Caco-2 (cell line): ENCODE measurements at regions not wholly inside any gene's neighbourhood (a gene's known extent, or its start where the extent isn't known, plus 50 kb on each side); places are given as distances from the start of the nearest gene placed in this dataset.

Experiments
- BruUV-seq: library from RNA; stranded (reverse); fragments of 400-500 nt; replicated peaks from 2 replicates; lab custom pipeline; 2021; lab: Mats Ljungman, UMichigan
- CTCF ChIA-PET: fragments of 300-600 bp; sonication (Branson Sonifier 250); formaldehyde crosslinking; loops from one replicate; lab custom pipeline; 2022; ENCODE audit warnings: antibody characterized with exemption; lab: Charles Lee
- POLR2A ChIA-PET: fragments of 300-600 bp; sonication (Branson Sonifier 250); formaldehyde crosslinking; loops from one replicate; lab custom pipeline; 2022; ENCODE audit warnings: antibody characterized with exemption; lab: Charles Lee
- DNase-seq, 2 experiments: peaks; one replicate each; pipeline versions ENCODE4 v3.0.0 to v3.0.0-alpha.2; 2020 to 2022
- H3K27me3 ChIP-seq: replicated peaks from 2 replicates; pipeline ENCODE4 v1.6.0; 2011; ENCODE audit warnings: low read length; ENCODE audit not compliant: control insufficient read depth, insufficient read depth
- H3K36me3 ChIP-seq: 2 replicates; pipeline ENCODE4 v1.5.1; 2011; ENCODE audit warnings: low read length; ENCODE audit not compliant: control insufficient read depth, insufficient read depth
- H3K4me1 ChIP-seq: fragments of 250-450 bp; sonication (Bioruptor Pico); 2 replicates; pipeline ENCODE4 v1.5.1; 2020; ENCODE audit warnings: mild to moderate bottlenecking
- H3K4me3 ChIP-seq: 2 replicates; pipeline ENCODE4 v1.5.1; 2011; ENCODE audit warnings: low read depth, mild to moderate bottlenecking, control low read depth, low read length
- H3K9me3 ChIP-seq: fragments of 250-450 bp; sonication (Bioruptor Pico); 2 replicates; pipeline ENCODE4 v1.5.1; 2020; ENCODE audit warnings: mild to moderate bottlenecking, moderate library complexity
- H3K27ac Mint-ChIP-seq: one replicate; pipeline ENCODE4 v1.8.0; 2022; ENCODE audit warnings: mixed read lengths; ENCODE audit not compliant: unreplicated experiment
- H3K27me3 Mint-ChIP-seq: one replicate; pipeline ENCODE4 v1.8.0; 2022; ENCODE audit warnings: mixed read lengths; ENCODE audit not compliant: insufficient read depth, unreplicated experiment
- H3K36me3 Mint-ChIP-seq: one replicate; pipeline ENCODE4 v1.8.0; 2022; ENCODE audit warnings: mild to moderate bottlenecking, mixed read lengths; ENCODE audit not compliant: insufficient read depth, unreplicated experiment
- H3K4me1 Mint-ChIP-seq: one replicate; pipeline ENCODE4 v1.8.0; 2022; ENCODE audit warnings: low read depth, mixed read lengths; ENCODE audit not compliant: unreplicated experiment
- H3K4me3 Mint-ChIP-seq: one replicate; pipeline ENCODE4 v1.8.0; 2022; ENCODE audit warnings: mild to moderate bottlenecking, moderate library complexity, mixed read lengths; ENCODE audit not compliant: unreplicated experiment
- H3K9me3 Mint-ChIP-seq: one replicate; pipeline ENCODE4 v1.8.0; 2022; ENCODE audit warnings: mixed read lengths; ENCODE audit not compliant: unreplicated experiment
- intact Hi-C: fragments of 100-400 bp; cut with micrococcal nuclease; formaldehyde crosslinking; loops from one replicate; pipeline ENCODE4 v1.10.0; 2022; ENCODE audit not compliant: unreplicated experiment
- TF ChIP-seq, protein P1 (sequence below), 2 experiments: fragments of 200-600 bp in 1 of 2; IDR thresholded peaks; 1 replicate in 1 of 2; 2 replicates in 1 of 2; pipeline versions ENCODE4 v1.5.1 to v1.8.0; 2011 to 2022; ENCODE audit warnings: antibody characterized with exemption in 1 of 2, control low read depth in 1 of 2, inconsistent platforms in 1 of 2, low read depth in 1 of 2, low read length in 1 of 2, mild to moderate bottlenecking in 1 of 2, moderate library complexity in 1 of 2; ENCODE audit not compliant: insufficient read depth in 1 of 2, severe bottlenecking in 1 of 2, unreplicated experiment in 1 of 2

DNA sequence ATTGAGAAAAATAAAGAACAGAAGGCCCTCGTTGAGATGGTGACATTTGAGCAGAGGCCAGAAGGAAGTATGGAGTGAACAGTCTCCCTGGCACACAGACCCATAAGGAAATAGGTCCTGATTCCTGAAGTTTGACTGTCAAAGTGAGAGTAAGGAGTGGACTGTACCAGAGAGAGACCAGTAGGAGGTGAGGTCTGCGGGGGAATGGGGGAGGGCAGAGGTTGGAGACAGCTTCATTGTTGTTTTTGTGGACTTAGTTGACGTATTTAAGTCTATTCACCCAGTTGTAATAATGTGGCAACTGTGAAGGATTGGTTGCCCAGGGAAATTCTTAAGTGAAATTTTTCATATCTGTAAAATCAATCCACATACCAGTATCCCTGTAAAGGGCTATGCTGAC, 110.7 kb downstream of the TFAP2B start:
- intact Hi-C loops = no loop called here
- Histone ChIP-seq H3K9me3 (no peaks in the 10 kb centered on the region), H3K4me1 (no peaks in the 10 kb centered on the region), H3K36me3 (no peaks in the 10 kb centered on the region), H3K4me3 (no peak overlapping the region), H3K27me3 (no peaks in the 10 kb centered on the region)
- H3K36me3 Mint-ChIP-seq = no peaks in the 10 kb centered on the region
- ChIA-PET CTCF (interaction anchor here (0.5 kb wide), 1 partner anchor 118 kb away, joined by 10 read pairs; no protein-coding TSS in a partner anchor), POLR2A (no interaction called here)
- H3K27me3 Mint-ChIP-seq = no peaks in the 10 kb centered on the region
- DNase-seq = no peak
- TF ChIP-seq, protein P1, sequence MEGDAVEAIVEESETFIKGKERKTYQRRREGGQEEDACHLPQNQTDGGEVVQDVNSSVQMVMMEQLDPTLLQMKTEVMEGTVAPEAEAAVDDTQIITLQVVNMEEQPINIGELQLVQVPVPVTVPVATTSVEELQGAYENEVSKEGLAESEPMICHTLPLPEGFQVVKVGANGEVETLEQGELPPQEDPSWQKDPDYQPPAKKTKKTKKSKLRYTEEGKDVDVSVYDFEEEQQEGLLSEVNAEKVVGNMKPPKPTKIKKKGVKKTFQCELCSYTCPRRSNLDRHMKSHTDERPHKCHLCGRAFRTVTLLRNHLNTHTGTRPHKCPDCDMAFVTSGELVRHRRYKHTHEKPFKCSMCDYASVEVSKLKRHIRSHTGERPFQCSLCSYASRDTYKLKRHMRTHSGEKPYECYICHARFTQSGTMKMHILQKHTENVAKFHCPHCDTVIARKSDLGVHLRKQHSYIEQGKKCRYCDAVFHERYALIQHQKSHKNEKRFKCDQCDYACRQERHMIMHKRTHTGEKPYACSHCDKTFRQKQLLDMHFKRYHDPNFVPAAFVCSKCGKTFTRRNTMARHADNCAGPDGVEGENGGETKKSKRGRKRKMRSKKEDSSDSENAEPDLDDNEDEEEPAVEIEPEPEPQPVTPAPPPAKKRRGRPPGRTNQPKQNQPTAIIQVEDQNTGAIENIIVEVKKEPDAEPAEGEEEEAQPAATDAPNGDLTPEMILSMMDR (IDR thresholded peaks at IDR 0.05; ENCODE audit: insufficient read depth in 1 of 2, low read depth in 1 of 2, low read length in 1 of 2, severe bottlenecking in 1 of 2, unreplicated experiment in 1 of 2) = no peak
- no peak overlapping the region for H3K27ac Mint-ChIP-seq
- H3K4me3 Mint-ChIP-seq = no peak overlapping the region
- H3K9me3 Mint-ChIP-seq = no peaks in the 10 kb centered on the region
- BruUV-seq = no TSS peak
- H3K4me1 Mint-ChIP-seq = no peaks in the 10 kb centered on the region

DNA sequence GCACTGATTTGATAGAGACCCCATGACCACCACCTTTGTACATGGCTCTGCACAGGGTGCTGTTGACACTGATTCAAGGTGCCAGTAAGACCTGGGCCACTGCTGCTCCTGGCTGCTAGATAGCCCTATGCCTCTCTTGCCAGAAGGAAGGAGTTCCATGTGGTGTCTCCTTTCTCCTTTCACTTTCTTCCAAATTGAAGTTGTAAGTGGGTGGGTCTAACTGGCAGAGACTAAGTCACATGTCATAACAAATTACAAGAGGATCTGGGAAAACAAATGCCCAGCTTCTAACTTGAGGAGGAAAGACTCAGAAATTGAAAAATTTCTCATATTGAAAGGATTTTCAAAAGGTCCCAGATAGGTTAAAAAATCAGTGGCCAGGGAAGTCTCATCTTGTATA, 116.8 kb downstream of the TFAP2B start:
- Mint-ChIP-seq H3K27me3 (peaks cover 3% of the 10 kb centered on the region), H3K4me1 (no peaks in the 10 kb centered on the region), H3K4me3 (no peak overlapping the region), H3K36me3 (no peaks in the 10 kb centered on the region), H3K27ac (no peak overlapping the region), H3K9me3 (no peaks in the 10 kb centered on the region)
- POLR2A ChIA-PET = no interaction called here
- no peaks in the 10 kb centered on the region for H3K9me3 ChIP-seq
- no TSS peak for BruUV-seq
- intact Hi-C loops = no loop called here
- no peak for DNase-seq
- no peaks in the 10 kb centered on the region for H3K36me3 ChIP-seq
- H3K27me3 ChIP-seq = no peaks in the 10 kb centered on the region
- no peak overlapping the region for H3K4me3 ChIP-seq
- no peaks in the 10 kb centered on the region for H3K4me1 ChIP-seq
- CTCF ChIA-PET = no interaction called here
- TF ChIP-seq, protein P1 (IDR thresholded peaks at IDR 0.05; ENCODE audit: insufficient read depth in 1 of 2, low read depth in 1 of 2, low read length in 1 of 2, severe bottlenecking in 1 of 2, unreplicated experiment in 1 of 2) = no peak

DNA sequence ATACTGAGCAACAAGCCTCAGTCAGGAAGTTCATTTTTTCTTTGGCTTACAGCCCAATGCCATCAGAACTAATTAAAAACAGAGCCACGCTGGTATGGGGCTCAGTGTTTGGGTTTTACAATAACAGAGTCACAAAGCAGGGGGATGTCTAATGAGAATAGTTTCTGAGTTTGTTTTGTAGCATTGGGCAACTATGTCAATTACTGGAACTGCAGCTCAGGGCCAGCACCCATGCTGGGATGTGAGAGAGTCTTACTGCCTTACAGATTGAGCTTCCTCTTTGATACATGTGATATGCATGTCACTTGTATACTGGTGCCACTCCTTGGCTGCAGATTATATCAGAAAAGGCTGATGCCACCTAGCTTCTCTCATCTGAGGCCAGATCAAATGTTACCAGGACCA, 117.6 kb downstream of the TFAP2B start:
- H3K36me3 ChIP-seq = no peaks in the 10 kb centered on the region
- H3K27me3 ChIP-seq = no peaks in the 10 kb centered on the region
- Mint-ChIP-seq H3K4me1 (no peaks in the 10 kb centered on the region), H3K36me3 (no peaks in the 10 kb centered on the region), H3K27ac (no peak overlapping the region), H3K27me3 (peaks cover 3% of the 10 kb centered on the region), H3K9me3 (no peaks in the 10 kb centered on the region), H3K4me3 (no peak overlapping the region)
- H3K9me3 ChIP-seq = no peaks in the 10 kb centered on the region
- CTCF ChIA-PET = no interaction called here
- intact Hi-C loops = no loop called here
- no peak overlapping the region for H3K4me3 ChIP-seq
- BruUV-seq = no TSS peak
- POLR2A ChIA-PET = no interaction called here
- H3K4me1 ChIP-seq = no peaks in the 10 kb centered on the region
- TF ChIP-seq, protein P1 (IDR thresholded peaks at IDR 0.05; ENCODE audit: insufficient read depth in 1 of 2, low read depth in 1 of 2, low read length in 1 of 2, severe bottlenecking in 1 of 2, unreplicated experiment in 1 of 2) = no peak
- DNase-seq = no peak
